Fibroblast of lung (primary cell): ENCODE measurements at regions not wholly inside any gene's neighbourhood (a gene's known extent, or its start where the extent isn't known, plus 50 kb on each side); places are given as distances from the start of the nearest gene placed in this dataset.

ENCODE experiments used
- DNase-seq, 2 donors: peaks; one replicate each; pipeline versions ENCODE4 v3.0.0 to v3.0.0-alpha.2; 2010; ENCODE audit warnings: low read depth in 2 of 2
- H2AFZ ChIP-seq: 2 replicates; pipeline ENCODE4 v1.5.1; 2012; ENCODE audit warnings: low read length, control low read depth, inconsistent platforms
- H3K27ac ChIP-seq: 2 replicates; pipeline ENCODE4 v1.5.1; 2011; ENCODE audit warnings: low read length, control low read depth; ENCODE audit not compliant: insufficient read depth
- H3K27me3 ChIP-seq: 2 replicates; pipeline ENCODE4 v1.5.1; 2011; ENCODE audit warnings: mild to moderate bottlenecking, low read length; ENCODE audit not compliant: control insufficient read depth, insufficient read depth
- H3K36me3 ChIP-seq: 2 replicates; pipeline ENCODE4 v1.5.1; 2011; ENCODE audit warnings: low read length; ENCODE audit not compliant: control insufficient read depth, insufficient read depth
- H3K4me1 ChIP-seq: 2 replicates; pipeline ENCODE4 v1.5.1; 2011; ENCODE audit warnings: low read length; ENCODE audit not compliant: control insufficient read depth, insufficient read depth; ENCODE audit errors: extremely low read depth
- H3K4me2 ChIP-seq: 2 replicates; pipeline ENCODE4 v1.5.1; 2011; ENCODE audit warnings: low read length, control low read depth; ENCODE audit not compliant: insufficient read depth; ENCODE audit errors: extremely low read depth
- H3K4me3 ChIP-seq, 4 experiments: fragments of 200-600 bp in 1 of 4; sonication (generic) in 1 of 4; replicated peaks in 1 of 4; 2 replicates each; pipeline ENCODE4 v1.5.1; 2011 to 2016; ENCODE audit warnings: low read length in 4 of 4, low read depth in 3 of 4, mild to moderate bottlenecking in 3 of 4, control low read depth in 2 of 4, inconsistent platforms in 1 of 4, mixed read lengths in 1 of 4; ENCODE audit not compliant: insufficient read depth in 1 of 4; ENCODE audit errors: control extremely low read depth in 1 of 4
- H3K79me2 ChIP-seq: 2 replicates; pipeline ENCODE4 v1.5.1; 2012; ENCODE audit warnings: mild to moderate bottlenecking, low read length, inconsistent platforms; ENCODE audit not compliant: control insufficient read depth, insufficient read depth
- H3K9ac ChIP-seq: 2 replicates; pipeline ENCODE4 v1.5.1; 2011; ENCODE audit warnings: mild to moderate bottlenecking, low read length, control low read depth; ENCODE audit not compliant: insufficient read depth
- H3K9me3 ChIP-seq: 2 replicates; pipeline ENCODE4 v1.5.1; 2012; ENCODE audit warnings: low read depth, low read length; ENCODE audit not compliant: control insufficient read depth, insufficient read depth
- H4K20me1 ChIP-seq: 2 replicates; pipeline ENCODE4 v1.5.1; 2011; ENCODE audit warnings: low read length; ENCODE audit not compliant: control insufficient read depth, insufficient read depth; ENCODE audit errors: extremely low read depth
- EZH2 ChIP-seq: IDR thresholded peaks from 2 replicates; pipeline ENCODE4 v1.5.1; 2012; ENCODE audit warnings: low read length, control low read depth, mild to moderate bottlenecking; ENCODE audit errors: missing control alignments
- TF ChIP-seq, protein P1 (sequence below), 2 donors: IDR thresholded peaks in 1 of 2; conservative IDR thresholded peaks in 1 of 2; 1 replicate in 1 of 2; 2 replicates in 1 of 2; pipeline ENCODE4 v1.5.1; 2011 to 2012; ENCODE audit warnings: low read length in 2 of 2, control low read depth in 1 of 2, inconsistent platforms in 1 of 2, low read depth in 1 of 2, mild to moderate bottlenecking in 1 of 2

DNA sequence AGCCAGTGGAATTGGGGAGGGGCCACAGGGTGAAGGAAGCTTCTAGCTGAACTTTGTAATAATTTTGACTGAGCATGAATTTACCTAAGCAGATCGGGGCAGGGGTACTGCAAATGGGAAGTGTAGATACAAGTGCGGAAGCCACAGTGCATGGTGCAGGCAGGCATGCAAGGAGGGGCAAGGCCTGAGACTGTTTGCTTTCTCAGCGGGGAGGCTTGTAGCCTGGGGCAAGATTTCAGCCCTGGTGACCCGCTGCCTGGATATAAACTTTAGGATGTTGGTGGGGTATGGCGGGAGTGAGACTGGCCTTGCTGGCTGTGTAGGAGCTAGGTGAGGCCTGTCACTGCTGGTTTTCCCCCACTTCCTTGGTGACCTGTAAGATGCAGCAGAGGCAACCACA is 266.4 kb upstream of the PREP start:
- H3K9ac ChIP-seq: no peak overlapping the region
- TF ChIP-seq, protein P1, sequence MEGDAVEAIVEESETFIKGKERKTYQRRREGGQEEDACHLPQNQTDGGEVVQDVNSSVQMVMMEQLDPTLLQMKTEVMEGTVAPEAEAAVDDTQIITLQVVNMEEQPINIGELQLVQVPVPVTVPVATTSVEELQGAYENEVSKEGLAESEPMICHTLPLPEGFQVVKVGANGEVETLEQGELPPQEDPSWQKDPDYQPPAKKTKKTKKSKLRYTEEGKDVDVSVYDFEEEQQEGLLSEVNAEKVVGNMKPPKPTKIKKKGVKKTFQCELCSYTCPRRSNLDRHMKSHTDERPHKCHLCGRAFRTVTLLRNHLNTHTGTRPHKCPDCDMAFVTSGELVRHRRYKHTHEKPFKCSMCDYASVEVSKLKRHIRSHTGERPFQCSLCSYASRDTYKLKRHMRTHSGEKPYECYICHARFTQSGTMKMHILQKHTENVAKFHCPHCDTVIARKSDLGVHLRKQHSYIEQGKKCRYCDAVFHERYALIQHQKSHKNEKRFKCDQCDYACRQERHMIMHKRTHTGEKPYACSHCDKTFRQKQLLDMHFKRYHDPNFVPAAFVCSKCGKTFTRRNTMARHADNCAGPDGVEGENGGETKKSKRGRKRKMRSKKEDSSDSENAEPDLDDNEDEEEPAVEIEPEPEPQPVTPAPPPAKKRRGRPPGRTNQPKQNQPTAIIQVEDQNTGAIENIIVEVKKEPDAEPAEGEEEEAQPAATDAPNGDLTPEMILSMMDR (conservative IDR thresholded peaks at IDR 0.05 in 1 of 2, IDR thresholded peaks at IDR 0.05 in 1 of 2; ENCODE audit: low read depth in 1 of 2, low read length in 2 of 2): no peak
- TF ChIP-seq EZH2: no peak
- H3K4me3 ChIP-seq: no peak overlapping the region
- no peak for DNase-seq
- H2AFZ ChIP-seq: no peak overlapping the region
- no peaks in the 10 kb centered on the region for H3K79me2 ChIP-seq
- no peaks in the 10 kb centered on the region for H3K4me1 ChIP-seq
- no peaks in the 10 kb centered on the region for H3K36me3 ChIP-seq
- no peak overlapping the region for H3K4me2 ChIP-seq
- no peak overlapping the region for H3K27ac ChIP-seq
- H3K9me3 ChIP-seq: no peaks in the 10 kb centered on the region
- H4K20me1 ChIP-seq: no peaks in the 10 kb centered on the region
- peaks cover 2% of the 10 kb centered on the region for H3K27me3 ChIP-seq

DNA sequence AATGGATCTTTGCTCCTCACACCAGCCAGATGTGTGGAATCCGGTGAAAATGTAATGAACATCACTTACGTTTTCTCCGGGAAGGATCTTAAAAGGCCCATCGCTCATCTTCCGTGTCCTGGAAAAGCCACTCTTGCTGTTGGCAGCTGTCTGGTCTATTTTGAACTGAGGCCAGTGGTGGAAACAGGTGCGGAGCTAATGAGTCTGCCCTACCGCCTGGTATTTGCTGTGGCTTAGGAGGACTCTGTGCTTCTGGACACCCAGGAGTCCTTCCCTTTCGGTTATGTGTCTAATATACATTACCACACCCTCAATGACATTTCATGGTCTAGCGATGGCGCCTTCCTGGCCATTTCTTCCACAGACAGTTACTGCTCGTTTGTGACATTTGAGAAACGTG is 264.2 kb upstream of the PREP start:
- H3K9ac ChIP-seq: no peak overlapping the region
- DNase-seq: no peak
- H3K4me1 ChIP-seq: no peaks in the 10 kb centered on the region
- no peaks in the 10 kb centered on the region for H3K79me2 ChIP-seq
- H3K4me3 ChIP-seq: no peak overlapping the region
- no peaks in the 10 kb centered on the region for H3K9me3 ChIP-seq
- H4K20me1 ChIP-seq: no peaks in the 10 kb centered on the region
- H3K4me2 ChIP-seq: no peak overlapping the region
- no peak overlapping the region for H2AFZ ChIP-seq
- no peaks in the 10 kb centered on the region for H3K36me3 ChIP-seq
- no peak overlapping the region for H3K27ac ChIP-seq
- no peak for TF ChIP-seq EZH2
- TF ChIP-seq, protein P1 (conservative IDR thresholded peaks at IDR 0.05 in 1 of 2, IDR thresholded peaks at IDR 0.05 in 1 of 2; ENCODE audit: low read depth in 1 of 2, low read length in 2 of 2): no peak
- peaks cover 2% of the 10 kb centered on the region for H3K27me3 ChIP-seq

DNA sequence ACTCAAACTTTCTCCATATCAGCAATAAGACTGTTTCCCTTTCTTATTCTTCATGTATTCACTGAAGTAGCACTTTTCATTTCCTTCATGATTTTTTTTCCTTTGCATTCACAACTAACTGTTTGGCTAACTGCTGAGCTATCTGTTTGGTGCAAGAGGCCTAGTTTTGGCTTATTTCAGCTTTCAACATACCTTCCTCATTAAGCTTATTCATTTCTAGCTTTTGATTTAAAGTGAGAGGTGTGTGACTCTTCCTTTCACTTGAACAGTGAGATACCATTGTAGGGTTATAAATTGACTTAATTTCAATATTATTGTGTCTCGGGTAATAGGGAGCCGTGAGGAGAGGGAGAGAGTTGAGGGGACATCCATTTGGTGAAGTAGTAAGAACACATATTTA is 262.0 kb upstream of the PREP start:
- no peak overlapping the region for H3K27ac ChIP-seq
- peaks cover 2% of the 10 kb centered on the region for H3K27me3 ChIP-seq
- H3K79me2 ChIP-seq: no peaks in the 10 kb centered on the region
- H4K20me1 ChIP-seq: no peaks in the 10 kb centered on the region
- H3K9ac ChIP-seq: no peak overlapping the region
- no peak for DNase-seq
- H3K9me3 ChIP-seq: no peaks in the 10 kb centered on the region
- no peaks in the 10 kb centered on the region for H3K4me1 ChIP-seq
- H3K36me3 ChIP-seq: no peaks in the 10 kb centered on the region
- H3K4me3 ChIP-seq: no peak overlapping the region
- no peak overlapping the region for H3K4me2 ChIP-seq
- no peak overlapping the region for H2AFZ ChIP-seq
- TF ChIP-seq EZH2: no peak

DNA sequence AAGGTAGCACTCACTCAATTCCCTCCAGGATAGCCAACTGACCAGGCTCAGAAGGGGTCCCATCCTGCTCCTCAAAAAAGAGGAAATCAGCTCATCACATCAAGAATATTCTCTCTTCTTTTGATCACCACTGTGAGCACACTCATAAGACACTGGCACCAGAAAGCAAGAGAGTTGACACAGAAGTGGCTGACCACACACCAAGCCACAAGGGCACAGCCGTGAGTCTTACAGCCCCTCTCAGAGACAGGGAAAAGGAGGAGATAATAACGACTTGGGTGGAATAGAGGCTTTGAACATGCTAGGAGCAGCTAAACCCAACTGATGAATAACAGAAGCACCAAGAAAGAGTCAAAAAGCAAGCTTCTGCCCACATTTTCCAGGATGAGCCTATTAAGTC is 249.1 kb upstream of the PREP start:
- H3K4me2 ChIP-seq: no peak overlapping the region
- TF ChIP-seq, protein P1 (conservative IDR thresholded peaks at IDR 0.05 in 1 of 2, IDR thresholded peaks at IDR 0.05 in 1 of 2; ENCODE audit: low read depth in 1 of 2, low read length in 2 of 2): no peak
- no peak for TF ChIP-seq EZH2
- H3K9me3 ChIP-seq: no peaks in the 10 kb centered on the region
- no peak overlapping the region for H3K4me3 ChIP-seq
- no peak overlapping the region for H3K9ac ChIP-seq
- no peak for DNase-seq
- H3K27me3 ChIP-seq: no peaks in the 10 kb centered on the region
- H3K27ac ChIP-seq: no peak overlapping the region
- H2AFZ ChIP-seq: no peak overlapping the region
- H3K36me3 ChIP-seq: no peaks in the 10 kb centered on the region
- no peaks in the 10 kb centered on the region for H3K4me1 ChIP-seq
- no peaks in the 10 kb centered on the region for H3K79me2 ChIP-seq
- H4K20me1 ChIP-seq: no peaks in the 10 kb centered on the region
